H9 (cell line): ENCODE measurements at regions not wholly inside any gene's neighbourhood (a gene's known extent, or its start where the extent isn't known, plus 50 kb on each side); places are given as distances from the start of the nearest gene placed in this dataset.
A peak's percentile ranks its signal among the peaks of the same experiment; 100 is the strongest.

Experiments
- DNase-seq: peaks from one replicate; pipeline ENCODE4 v3.0.0-alpha.2; 2017
- H2AFZ ChIP-seq: one replicate; pipeline ENCODE4 v1.6.1; 2013; ENCODE audit warnings: mild to moderate bottlenecking, low read length, control low read depth, moderate library complexity
- H2AK5ac ChIP-seq: 2 replicates; pipeline ENCODE4 v1.6.1; 2013; ENCODE audit warnings: low read length, control low read depth, mixed read lengths; ENCODE audit not compliant: insufficient read length
- H2BK120ac ChIP-seq: one replicate; pipeline ENCODE4 v1.6.1; 2013; ENCODE audit warnings: low read depth, mild to moderate bottlenecking, low read length, control low read depth, inconsistent platforms; ENCODE audit not compliant: poor library complexity, severe bottlenecking
- H2BK12ac ChIP-seq: 2 replicates; pipeline ENCODE4 v1.6.1; 2013; ENCODE audit warnings: low read length, control low read depth, mixed read lengths, low read depth; ENCODE audit not compliant: insufficient read length
- H2BK15ac ChIP-seq: 2 replicates; pipeline ENCODE4 v1.6.1; 2013; ENCODE audit warnings: low read depth, low read length, control low read depth
- H2BK20ac ChIP-seq: one replicate; pipeline ENCODE4 v1.6.1; 2013; ENCODE audit warnings: low read depth, mild to moderate bottlenecking, low read length, control low read depth, inconsistent platforms; ENCODE audit not compliant: poor library complexity, severe bottlenecking
- H2BK5ac ChIP-seq: 2 replicates; pipeline ENCODE4 v1.6.1; 2013; ENCODE audit warnings: low read length, control low read depth, mixed read lengths; ENCODE audit not compliant: insufficient read length
- H3K14ac ChIP-seq: 2 replicates; pipeline ENCODE4 v1.6.1; 2013; ENCODE audit warnings: low read length, control low read depth; ENCODE audit not compliant: insufficient read depth
- H3K18ac ChIP-seq: 2 replicates; pipeline ENCODE4 v1.6.1; 2013; ENCODE audit warnings: low read depth, mild to moderate bottlenecking, mixed read lengths, low read length, control low read depth; ENCODE audit not compliant: insufficient read length
- H3K23ac ChIP-seq: 2 replicates; pipeline ENCODE4 v1.6.1; 2013; ENCODE audit warnings: low read length, control low read depth, mixed read lengths, low read depth; ENCODE audit not compliant: insufficient read length
- H3K23me2 ChIP-seq: 2 replicates; pipeline ENCODE4 v1.6.1; 2013; ENCODE audit warnings: low read depth, mild to moderate bottlenecking, mixed read lengths, low read length, control low read depth; ENCODE audit not compliant: insufficient read length, poor library complexity, severe bottlenecking
- H3K27ac ChIP-seq: 2 replicates; pipeline ENCODE4 v1.5.1; 2013; ENCODE audit warnings: low read length, control low read depth, mixed read lengths, low read depth; ENCODE audit not compliant: insufficient read length
- H3K27me3 ChIP-seq: 2 replicates; pipeline ENCODE4 v1.6.1; 2013; ENCODE audit warnings: low read length, control low read depth, inconsistent platforms; ENCODE audit not compliant: insufficient read depth
- H3K4ac ChIP-seq: 2 replicates; pipeline ENCODE4 v1.6.1; 2013; ENCODE audit warnings: low read depth, mild to moderate bottlenecking, control low read depth, inconsistent platforms, low read length, moderate library complexity
- H3K4me1 ChIP-seq: 2 replicates; pipeline ENCODE4 v1.6.1; 2013; ENCODE audit warnings: low read length, control low read depth, inconsistent platforms; ENCODE audit not compliant: insufficient read depth
- H3K4me2 ChIP-seq: 2 replicates; pipeline ENCODE4 v1.6.1; 2013; ENCODE audit warnings: low read length, control low read depth, mixed read lengths; ENCODE audit not compliant: insufficient read length, insufficient read depth
- H3K56ac ChIP-seq: 2 replicates; pipeline ENCODE4 v1.6.1; 2013; ENCODE audit warnings: low read depth, mild to moderate bottlenecking, mixed read lengths, low read length, control low read depth; ENCODE audit not compliant: insufficient read length
- H3K79me1 ChIP-seq: 2 replicates; pipeline ENCODE4 v1.6.1; 2013; ENCODE audit warnings: low read depth, mild to moderate bottlenecking, moderate library complexity, low read length, control low read depth, inconsistent platforms; ENCODE audit not compliant: insufficient read depth, poor library complexity, severe bottlenecking
- H3K79me2 ChIP-seq: 2 replicates; pipeline ENCODE4 v1.6.1; 2013; ENCODE audit warnings: low read length, control low read depth, inconsistent platforms; ENCODE audit not compliant: insufficient read depth
- H3K9ac ChIP-seq: 2 replicates; pipeline ENCODE4 v1.6.1; 2013; ENCODE audit warnings: low read length, control low read depth, mixed read lengths; ENCODE audit not compliant: insufficient read length; ENCODE audit errors: extremely low read depth
- H3K9me3 ChIP-seq: one replicate; pipeline ENCODE4 v1.6.1; 2013; ENCODE audit warnings: low read depth, low read length, inconsistent platforms; ENCODE audit not compliant: control insufficient read depth
- H3T11ph ChIP-seq: one replicate; pipeline ENCODE4 v1.6.1; 2013; ENCODE audit warnings: mild to moderate bottlenecking, low read length, control low read depth, inconsistent platforms
- H4K20me1 ChIP-seq: one replicate; pipeline ENCODE4 v1.6.1; 2013; ENCODE audit not compliant: control insufficient read depth, insufficient read length, insufficient read depth
- H4K5ac ChIP-seq: 2 replicates; pipeline ENCODE4 v1.6.1; 2013; ENCODE audit warnings: low read depth, mild to moderate bottlenecking, mixed read lengths, low read length, control low read depth; ENCODE audit not compliant: insufficient read length
- H4K8ac ChIP-seq: replicated peaks from 2 replicates; pipeline ENCODE4 v1.6.1; 2013; ENCODE audit warnings: low read length, control low read depth, mixed read lengths, low read depth; ENCODE audit not compliant: insufficient read length
- H4K91ac ChIP-seq: 2 replicates; pipeline ENCODE4 v1.6.1; 2013; ENCODE audit warnings: low read depth, mild to moderate bottlenecking, moderate library complexity, mixed read lengths, low read length, control low read depth; ENCODE audit not compliant: insufficient read length
- H3K27ac Mint-ChIP-seq, 3 experiments: 2 replicates in 2 of 3; 3 replicates in 1 of 3; pipeline ENCODE4 v1.8.0; 2020 to 2021; ENCODE audit warnings: mixed read lengths in 3 of 3, mild to moderate bottlenecking in 1 of 3, moderate library complexity in 1 of 3
- H3K27me3 Mint-ChIP-seq: 2 replicates; pipeline ENCODE4 v1.8.0; 2021; ENCODE audit warnings: low read depth, mild to moderate bottlenecking, moderate library complexity, mixed read lengths
- H3K36me3 Mint-ChIP-seq, 3 experiments: 2 replicates in 2 of 3; 3 replicates in 1 of 3; pipeline ENCODE4 v1.8.0; 2020 to 2021; ENCODE audit warnings: low read depth in 3 of 3, mixed read lengths in 3 of 3; ENCODE audit not compliant: insufficient read depth in 1 of 3
- H3K4me1 Mint-ChIP-seq, 2 experiments: 2 replicates each; pipeline ENCODE4 v1.8.0; 2020; ENCODE audit warnings: mixed read lengths in 2 of 2
- H3K4me3 Mint-ChIP-seq, 2 experiments: 2 replicates in 1 of 2; 3 replicates in 1 of 2; pipeline ENCODE4 v1.8.0; 2020 to 2021; ENCODE audit warnings: mild to moderate bottlenecking in 2 of 2, mixed read lengths in 2 of 2, moderate library complexity in 1 of 2
- H3K9me3 Mint-ChIP-seq, 2 experiments: 2 replicates in 1 of 2; 3 replicates in 1 of 2; pipeline ENCODE4 v1.8.0; 2020; ENCODE audit warnings: mild to moderate bottlenecking in 2 of 2, mixed read lengths in 2 of 2, moderate library complexity in 1 of 2
- CTCF ChIP-seq: fragments of 200-600 bp; sonication (generic); conservative IDR thresholded peaks from 3 replicates; pipeline ENCODE4 v1.8.0; 2021; ENCODE audit warnings: antibody characterized with exemption, mild to moderate bottlenecking
- WGBS: extraction: QIAGEN DNeasy Blood & Tissue Kit; methylation state at CpG from one replicate; pipeline ENCODE4 v1.1.7; 2013; ENCODE audit warnings: missing lambda C conversion rate, low lambda C conversion rate, mixed read lengths; ENCODE audit not compliant: insufficient read length; ENCODE audit errors: extremely low coverage; 5-methylcytosine and 5-hydroxymethylcytosine counted together

- Mint-ChIP-seq H3K4me3 (no peak overlapping the region), H3K9me3 (no peaks in the 10 kb centered on the region), H3K4me1 (peaks cover 8 to 10% of the 10 kb centered on the region in 2 experiments), H3K27me3 (no peaks in the 10 kb centered on the region), H3K27ac (no peak overlapping the region), H3K36me3 (no peaks in the 10 kb centered on the region)
- no peak overlapping the region for H3T11ph ChIP-seq
- no peak overlapping the region for H3K27ac ChIP-seq
- no peak overlapping the region for H2BK12ac ChIP-seq
- no peaks in the 10 kb centered on the region for H3K79me2 ChIP-seq
- H4K8ac ChIP-seq: no peak overlapping the region
- no peak overlapping the region for H3K14ac ChIP-seq
- no peaks in the 10 kb centered on the region for H3K23me2 ChIP-seq
- no peak overlapping the region for H4K91ac ChIP-seq
- TF ChIP-seq CTCF: peak; percentile 63
- H2BK15ac ChIP-seq: no peak overlapping the region
- H3K4ac ChIP-seq: no peak overlapping the region
- no peaks in the 10 kb centered on the region for H3K4me1 ChIP-seq
- H3K79me1 ChIP-seq: no peaks in the 10 kb centered on the region
- no peaks in the 10 kb centered on the region for H3K9me3 ChIP-seq
- no peaks in the 10 kb centered on the region for H3K27me3 ChIP-seq
- H2BK20ac ChIP-seq: no peak overlapping the region
- H3K9ac ChIP-seq: no peak overlapping the region
- no peak overlapping the region for H2BK5ac ChIP-seq
- H4K5ac ChIP-seq: no peak overlapping the region
- H3K56ac ChIP-seq: no peak overlapping the region
- no peak overlapping the region for H2BK120ac ChIP-seq
- DNase-seq: no peak
- H3K4me2 ChIP-seq: no peak overlapping the region
- H2AFZ ChIP-seq: no peak overlapping the region
- no CpG with 5 or more reads among the region's 1 CpG for WGBS
- no peak overlapping the region for H3K18ac ChIP-seq
- no peaks in the 10 kb centered on the region for H4K20me1 ChIP-seq
- no peak overlapping the region for H2AK5ac ChIP-seq
- no peak overlapping the region for H3K23ac ChIP-seq
Observed at GRCh38 chr4:138007572-138007971, 234.6 kb downstream of the SLC7A11 start.
